ENCODE measurements at regions not wholly inside any gene's neighbourhood (a gene's known extent, or its start where the extent isn't known, plus 50 kb on each side); places are given as distances from the start of the nearest gene placed in this dataset.

DNA sequence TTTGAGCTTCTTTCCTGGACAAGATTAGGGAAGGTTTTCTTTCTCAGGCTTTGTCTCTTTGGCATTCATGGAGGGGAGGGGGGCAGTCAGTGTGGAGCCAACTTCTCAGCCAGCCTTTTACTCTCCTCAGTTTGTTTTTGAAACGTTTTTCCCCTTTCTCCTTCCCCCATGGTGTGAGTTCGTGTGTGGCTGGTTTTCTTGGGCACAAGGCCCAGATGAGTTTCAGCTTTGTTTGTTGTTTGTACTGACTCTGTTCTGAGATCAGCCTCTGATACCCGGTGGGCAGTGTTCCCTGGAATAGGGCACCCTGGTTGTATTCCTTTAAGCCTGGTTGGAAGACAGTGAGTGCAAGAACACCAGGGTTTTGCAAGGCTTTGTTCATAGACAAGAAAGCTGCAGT, 168.2 kb upstream of the RARB start:
- no peak for DNase-seq

- DNase-seq, result no peak
These were observed 165.7 kb upstream of the RARB start for GRCh38 chr3:25262322-25262721.

DNA sequence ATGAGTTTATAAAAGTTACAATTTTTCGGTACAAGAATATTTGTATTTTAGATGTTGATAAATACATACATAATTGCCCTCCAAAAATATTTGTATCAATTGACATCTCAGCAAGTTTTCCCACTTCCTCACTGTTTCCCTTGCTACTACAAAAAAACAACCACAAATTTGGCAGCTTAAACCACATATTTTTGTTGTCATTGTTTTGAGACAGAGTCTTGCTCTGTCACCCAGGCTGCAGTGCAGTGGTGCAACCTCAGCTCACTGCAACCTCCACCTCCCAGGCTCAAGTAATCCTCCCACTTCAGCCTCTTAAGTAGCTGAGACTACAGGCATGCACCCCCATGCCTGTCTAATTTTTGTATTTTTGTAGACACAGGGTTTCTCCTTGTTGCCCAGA, 162.8 kb upstream of the RARB start:
- DNase-seq, result no peak

DNA sequence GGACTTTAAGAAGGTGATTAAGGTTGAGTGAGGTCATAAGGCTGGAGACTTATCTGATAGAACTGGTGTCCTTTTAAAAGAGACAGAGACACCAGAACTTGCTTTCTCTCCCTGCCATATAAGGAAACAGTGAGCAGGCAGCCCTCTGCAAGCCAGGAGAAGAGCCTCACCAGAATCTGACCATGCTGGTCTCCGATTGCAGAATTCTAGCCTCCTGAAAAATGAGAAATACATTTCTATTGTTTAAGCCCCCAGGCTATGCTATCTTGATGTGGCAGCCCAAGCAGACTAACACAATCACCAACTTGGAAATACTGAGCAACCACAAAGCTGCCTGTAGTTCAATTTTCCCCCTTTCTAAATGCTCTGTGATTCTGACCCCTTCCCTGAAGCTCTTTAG, 161.4 kb upstream of the RARB start:
- DNase-seq, result no peak

DNA sequence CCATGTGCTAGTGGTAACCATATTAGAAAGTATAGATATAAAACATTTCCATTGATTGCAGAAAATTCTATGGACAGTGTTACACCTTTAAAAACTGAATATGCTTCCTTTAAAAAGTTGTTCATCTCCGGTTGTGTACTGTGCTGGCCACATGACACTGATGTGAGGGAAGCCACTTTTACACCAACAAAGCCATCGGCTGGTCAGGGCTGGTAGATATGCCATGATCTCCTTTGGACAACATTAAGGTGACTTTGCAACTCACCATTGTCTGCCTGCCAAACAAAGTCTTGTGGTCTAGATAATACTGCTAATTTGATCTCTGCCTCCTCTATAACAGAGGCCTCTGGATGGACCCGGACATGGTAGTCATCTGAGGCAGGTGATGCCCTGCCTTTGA, 156.0 kb upstream of the RARB start:
- DNase-seq, result no peak

DNA sequence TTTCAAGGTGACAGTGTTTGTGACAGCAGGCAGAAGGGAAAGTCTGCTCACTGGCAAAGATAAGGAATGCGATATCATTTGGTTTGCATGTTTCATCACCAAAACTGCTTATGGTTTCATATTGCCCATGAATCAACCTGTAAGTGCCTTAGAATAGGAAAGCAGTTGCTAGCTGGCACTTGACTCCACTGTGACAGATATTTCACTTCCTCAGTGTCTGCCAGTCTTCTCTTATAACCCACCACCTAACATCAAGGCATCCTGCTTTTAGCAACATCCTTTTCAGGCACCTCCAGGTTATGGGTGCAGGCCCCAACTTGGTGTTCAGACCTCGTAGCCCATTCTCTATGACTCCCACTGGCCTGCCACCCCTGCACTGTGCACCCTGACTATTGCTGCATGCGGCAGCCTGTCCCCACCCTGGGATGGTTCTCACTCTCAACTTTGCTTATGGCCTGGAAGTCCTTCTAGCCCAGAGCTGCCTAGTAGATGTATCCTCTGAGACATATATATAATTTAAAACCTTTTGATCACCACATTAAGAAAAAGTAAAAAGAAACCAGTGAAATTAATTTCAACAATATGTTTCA, 154.4 kb upstream of the RARB start:
- DNase-seq, result no peak

- DNase-seq, result no peak
These were observed 150.6 kb upstream of the RARB start for GRCh38 chr3:25277503-25277902.

- peak; percentile 10 to 73 (median 27) for DNase-seq
These were observed 146.9 kb upstream of the RARB start for GRCh38 chr3:25281041-25281731.

GRCh38 chr3:25281732-25282126, 146.3 kb upstream of the RARB start:
- DNase-seq, result no peak

- DNase-seq, result no peak
These were observed 144.4 kb upstream of the RARB start for GRCh38 chr3:25283613-25284012.

DNA sequence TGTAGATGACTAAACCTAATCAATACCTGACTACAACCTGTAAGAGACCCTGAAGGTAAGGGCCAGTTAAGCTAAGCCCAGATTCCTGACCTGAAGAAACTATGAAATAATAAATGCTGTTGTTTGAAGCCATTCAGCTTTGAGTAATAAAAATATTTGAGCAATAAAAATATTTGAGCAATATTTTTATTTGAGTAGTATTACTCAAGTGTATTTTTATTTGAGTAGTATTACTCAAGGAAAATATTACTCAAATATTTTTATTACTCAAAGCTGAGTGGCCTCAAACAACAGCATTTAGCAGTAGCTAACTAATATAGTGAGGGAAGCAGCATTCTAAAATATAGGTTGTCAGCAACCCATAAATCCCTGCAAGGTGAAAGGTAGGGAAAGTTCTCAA, 143.8 kb upstream of the RARB start:
- no peak for DNase-seq

- DNase-seq, result no peak
These were observed 140.7 kb upstream of the RARB start for GRCh38 chr3:25287291-25287884.

GRCh38 chr3:25288413-25288812, 139.7 kb upstream of the RARB start:
- peak in 1 of 3 experiments; percentile 58 for DNase-seq

DNA sequence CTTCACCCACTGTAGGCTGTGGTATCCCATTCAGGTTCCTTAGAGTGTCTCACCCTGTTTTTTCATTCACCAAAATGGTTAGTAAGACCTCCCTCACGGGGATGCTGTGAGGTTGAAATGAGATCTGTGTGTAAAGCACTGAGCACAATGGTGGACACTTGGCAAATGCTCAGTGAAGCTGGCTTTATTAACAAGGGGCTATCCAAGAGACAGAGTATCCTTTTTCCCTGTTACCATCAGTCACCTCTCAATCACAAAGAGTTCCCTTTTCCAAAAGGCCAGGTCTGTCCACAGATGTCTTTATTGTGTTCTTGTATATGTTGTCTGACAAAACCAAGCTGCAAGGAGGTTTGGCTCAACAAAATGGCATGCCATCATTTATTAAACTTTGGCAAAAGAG, 138.9 kb upstream of the RARB start:
- no peak for DNase-seq

DNA sequence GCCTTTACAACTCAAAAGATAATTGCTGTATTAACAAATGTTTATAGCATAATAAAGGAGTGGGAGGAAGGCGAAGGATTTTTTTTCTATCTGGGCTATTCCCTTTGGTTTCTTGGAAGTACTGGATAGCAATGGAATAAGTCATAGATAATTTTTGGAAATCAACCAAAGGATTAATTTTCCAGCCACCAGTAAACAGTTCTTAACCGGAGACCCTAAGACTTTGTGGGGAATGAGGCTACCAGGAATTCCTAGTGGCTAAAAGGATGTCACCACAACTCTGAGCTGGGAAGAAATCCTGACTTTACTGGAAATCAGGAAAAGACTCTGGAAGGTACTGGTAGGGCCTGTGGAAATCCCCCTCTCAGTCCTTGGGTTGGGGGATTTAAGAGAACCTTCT, 138.4 kb upstream of the RARB start:
- DNase-seq, result no peak

- peak; percentile 32 to 78 (median 73) for DNase-seq
These were observed 136.6 kb upstream of the RARB start for GRCh38 chr3:25291481-25291905.

DNA sequence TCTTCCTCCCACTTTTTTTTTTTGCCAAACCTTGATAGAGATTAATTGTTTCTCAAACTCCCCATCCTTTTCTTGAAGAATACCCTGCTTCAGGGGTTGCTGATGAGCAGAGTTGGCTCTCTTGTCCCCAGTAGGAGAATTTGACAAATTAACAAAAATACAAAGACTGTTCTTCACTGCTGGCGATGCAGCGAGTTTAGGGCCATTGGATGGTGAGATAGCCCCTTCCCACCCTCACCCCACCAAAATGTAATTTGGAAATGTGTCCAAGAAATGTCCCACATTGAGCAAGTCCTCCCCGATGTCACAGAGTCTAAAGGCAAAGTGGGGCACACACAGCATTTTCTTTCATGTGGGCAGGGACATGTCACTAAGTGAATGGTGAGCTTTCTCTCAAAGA, 136.0 kb upstream of the RARB start:
- no peak for DNase-seq

DNA sequence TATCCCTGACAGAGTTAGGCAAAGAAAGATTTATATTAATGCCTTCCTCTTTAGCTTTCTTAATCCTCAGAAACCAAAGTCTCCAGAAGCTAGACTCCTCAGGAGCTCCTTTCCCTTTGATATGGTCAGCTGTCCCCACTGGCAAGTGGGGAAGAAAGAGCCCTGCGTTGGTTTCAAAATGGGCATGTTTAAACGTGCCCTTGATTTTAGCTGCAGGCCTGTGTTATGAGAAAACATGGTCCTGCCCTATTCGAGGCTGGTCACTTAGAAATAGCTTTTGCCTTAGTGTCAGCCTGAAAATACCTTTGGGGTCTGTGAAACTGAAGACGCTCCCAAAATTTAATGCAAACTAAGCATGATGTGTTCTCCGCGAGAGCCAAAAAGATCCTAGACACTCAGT, 135.5 kb upstream of the RARB start:
- peak in 2 of 3 experiments; percentile 2 to 9 for DNase-seq

DNA sequence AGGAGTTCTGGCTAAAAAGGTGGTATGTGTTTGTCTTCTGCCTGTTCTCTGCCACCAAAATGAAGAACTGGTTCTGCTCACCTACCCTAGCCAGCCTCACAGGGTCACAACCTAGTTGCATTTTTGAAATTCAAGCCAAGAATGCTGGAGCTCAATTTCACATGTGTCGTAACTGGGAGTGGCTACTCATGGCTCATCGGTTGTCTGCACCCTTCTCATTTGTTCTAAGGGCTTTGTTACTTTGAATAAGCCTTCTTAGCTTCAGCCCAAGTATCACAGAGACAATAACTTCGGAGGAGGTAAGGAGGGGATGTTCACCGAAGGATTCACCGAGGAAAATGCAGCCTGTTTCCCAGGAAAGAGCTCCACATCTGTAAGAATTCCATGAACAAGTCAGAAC, 134.3 kb upstream of the RARB start:
- no peak for DNase-seq

DNA sequence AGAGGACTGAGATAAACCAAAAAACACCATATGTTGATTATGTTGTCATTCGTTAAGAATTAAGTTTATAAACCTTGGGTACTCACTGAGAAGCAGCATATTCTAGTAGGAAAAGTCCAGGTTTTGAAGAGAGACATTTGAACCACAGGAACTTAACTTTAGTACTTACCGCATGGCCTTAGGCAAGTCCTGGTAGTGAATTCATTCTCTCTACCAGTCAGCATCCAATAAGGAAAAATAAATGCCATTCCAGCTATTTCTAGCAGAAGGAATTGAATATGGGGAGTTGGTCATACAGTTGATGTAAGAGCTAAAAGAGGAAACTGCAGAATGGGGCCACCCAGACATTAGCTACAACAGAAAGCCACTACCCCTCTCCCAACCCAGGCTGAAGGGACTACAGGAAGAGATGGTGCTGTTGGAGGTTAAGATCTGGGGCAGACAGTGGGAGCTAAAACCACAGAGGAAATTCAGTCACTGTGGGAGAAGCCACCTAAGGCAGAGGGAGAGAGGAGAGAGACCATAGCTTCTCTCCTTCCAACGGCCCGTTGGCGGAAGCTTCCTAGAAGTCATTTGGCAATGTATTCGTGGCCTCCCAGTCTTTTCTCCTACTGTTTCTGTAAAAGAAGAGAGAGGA, 133.8 kb upstream of the RARB start:
- DNase-seq, result no peak

- DNase-seq, result peak in 1 of 3 experiments; percentile 2
These were observed 130.1 kb upstream of the RARB start for GRCh38 chr3:25297667-25298585.

DNA sequence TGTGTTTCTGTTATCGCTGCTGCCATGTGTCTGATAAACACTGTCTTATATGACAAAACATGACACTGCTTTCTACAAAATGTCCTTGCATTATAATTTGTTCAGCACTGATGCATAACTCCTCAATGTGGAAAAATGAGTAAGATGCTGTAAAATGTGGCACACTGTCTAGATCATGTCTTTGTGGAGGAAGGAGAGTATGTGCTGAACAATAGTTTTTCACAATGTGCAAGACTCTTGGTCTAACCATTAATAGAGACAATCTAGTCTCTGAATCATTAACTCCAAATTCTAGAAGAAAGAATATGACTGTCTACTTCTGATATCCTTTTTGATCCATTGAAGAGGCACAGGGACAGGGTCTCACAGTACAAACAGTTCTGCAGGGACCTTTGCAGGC, 127.9 kb upstream of the RARB start:
- no peak for DNase-seq

DNA sequence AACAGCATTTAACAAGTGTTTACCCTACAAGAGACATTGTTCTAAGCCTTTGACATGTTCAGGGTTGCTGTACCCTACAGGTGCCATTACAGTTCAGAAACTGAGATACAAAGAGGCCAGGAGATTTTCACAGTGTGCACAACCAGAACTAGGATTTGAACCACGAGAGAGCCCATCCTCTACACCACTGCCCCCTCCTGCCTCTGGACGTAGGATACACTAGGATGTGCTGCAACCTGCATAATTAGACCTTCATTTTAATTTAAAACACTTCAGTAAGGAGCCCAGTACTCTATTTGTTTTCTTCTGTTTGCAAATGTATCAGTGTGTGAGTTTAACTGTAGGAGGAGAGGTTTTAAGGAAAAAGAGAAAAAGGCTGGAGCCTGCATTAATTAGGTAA, 123.1 kb upstream of the RARB start:
- no peak for DNase-seq
